ENCODE measurements at regions not wholly inside any gene's neighbourhood (a gene's known extent, or its start where the extent isn't known, plus 50 kb on each side); places are given as distances from the start of the nearest gene placed in this dataset.
"Not testable (repeated sequence)": the region's sequence is repeated elsewhere in the genome, so short reads cannot be mapped to it uniquely, and the experiment has no call there.

- DNase-seq: no peak
These were observed 295.3 kb upstream of the TNC start for GRCh38 chr9:115413304-115413703.

- DNase-seq: no peak
These were observed 295.9 kb upstream of the TNC start for GRCh38 chr9:115413766-115414382.

- DNase-seq: no peak
These were observed 296.6 kb upstream of the TNC start for GRCh38 chr9:115414561-115414960.

- DNase-seq: no peak
These were observed 297.5 kb upstream of the TNC start for GRCh38 chr9:115415450-115415849.

- DNase-seq: no peak
These were observed 298.3 kb upstream of the TNC start for GRCh38 chr9:115416299-115416698.

GRCh38 chr9:115418181-115418580 lies 300.2 kb upstream of the TNC start:
- not testable (repeated sequence) for DNase-seq

- no peak for DNase-seq
These were observed 305.0 kb upstream of the TNC start for GRCh38 chr9:115422932-115423440.

GRCh38 chr9:115423646-115424045 lies 305.7 kb upstream of the TNC start:
- no peak for DNase-seq

GRCh38 chr9:115425601-115426000 lies 307.6 kb upstream of the TNC start:
- DNase-seq: no peak

GRCh38 chr9:115437418-115437817 lies 319.5 kb upstream of the TNC start:
- DNase-seq: peak; percentile 1

- no peak for DNase-seq
These were observed 321.7 kb upstream of the TNC start for GRCh38 chr9:115439641-115440040.

- DNase-seq: no peak
These were observed 324.1 kb upstream of the TNC start for GRCh38 chr9:115442054-115442453.

- no peak for DNase-seq
These were observed 325.9 kb upstream of the TNC start for GRCh38 chr9:115443890-115444289.

GRCh38 chr9:115444959-115445358 lies 327.0 kb upstream of the TNC start:
- DNase-seq: no peak

- no peak for DNase-seq
These were observed 327.7 kb upstream of the TNC start for GRCh38 chr9:115445655-115446054.

- no peak for DNase-seq
These were observed 338.6 kb upstream of the TNC start for GRCh38 chr9:115456515-115456914.

GRCh38 chr9:115461280-115461679 lies 343.3 kb upstream of the TNC start:
- no peak for DNase-seq

- DNase-seq: no peak
These were observed 344.7 kb upstream of the TNC start for GRCh38 chr9:115462623-115463022.

GRCh38 chr9:115466756-115467155 lies 348.8 kb upstream of the TNC start:
- no peak for DNase-seq

GRCh38 chr9:115469841-115470240 lies 351.9 kb upstream of the TNC start:
- DNase-seq: no peak

GRCh38 chr9:115473032-115473431 lies 355.1 kb upstream of the TNC start:
- DNase-seq: not testable (repeated sequence)

- no peak for DNase-seq
These were observed 363.8 kb upstream of the TNC start for GRCh38 chr9:115481769-115482168.

- DNase-seq: no peak
These were observed 364.8 kb upstream of the TNC start for GRCh38 chr9:115482747-115483146.

GRCh38 chr9:115492869-115493268 lies 374.9 kb upstream of the TNC start:
- no peak for DNase-seq

- no peak for DNase-seq
These were observed 376.4 kb upstream of the TNC start for GRCh38 chr9:115494393-115494792.
